SKM-1 (cell line): ENCODE measurements at regions not wholly inside any gene's neighbourhood (a gene's known extent, or its start where the extent isn't known, plus 50 kb on each side); places are given as distances from the start of the nearest gene placed in this dataset.

ENCODE experiments used
- DNase-seq: peaks from one replicate; lab custom pipeline; 2025; ENCODE audit not compliant: unreplicated experiment; lab: John Stamatoyannopoulos, UW

DNA sequence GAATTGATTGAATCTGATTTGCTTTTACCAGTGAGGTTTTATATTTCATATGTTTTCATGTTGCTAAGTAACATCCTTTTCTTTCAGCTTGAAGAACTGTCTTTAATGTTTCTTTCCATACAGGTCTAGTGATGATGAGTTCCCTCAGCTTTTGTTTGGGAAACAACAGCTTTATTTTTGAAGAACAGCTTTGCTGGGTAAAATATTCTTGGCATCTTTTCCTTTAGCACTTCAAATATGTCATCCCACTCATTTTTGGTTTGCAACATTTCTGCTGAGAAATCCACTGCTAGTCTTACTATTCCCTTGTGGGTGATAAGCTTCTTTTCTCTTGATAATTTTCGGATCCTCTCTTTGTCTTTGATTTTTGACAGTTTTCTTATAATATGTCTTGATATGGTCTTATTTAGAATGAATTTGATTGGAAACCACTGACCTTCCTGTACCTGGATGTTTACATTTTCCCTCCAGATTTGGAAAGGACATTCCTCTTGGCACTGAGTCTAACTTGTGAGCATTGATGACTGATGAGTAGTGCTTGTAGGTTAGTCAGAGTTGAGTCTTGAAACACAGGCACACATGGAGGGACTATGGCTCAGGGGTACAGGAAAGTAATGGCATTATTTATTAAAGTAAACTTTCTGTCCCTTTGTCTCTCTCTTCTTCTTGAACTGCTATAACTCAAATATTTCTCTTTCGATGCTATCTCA is 220.3 kb downstream of the SPATA31D1 start:
- DNase-seq, result no peak

- no peak for DNase-seq
These were observed 221.4 kb downstream of the SPATA31D1 start for GRCh38 chr9:82209797-82210470.

DNA sequence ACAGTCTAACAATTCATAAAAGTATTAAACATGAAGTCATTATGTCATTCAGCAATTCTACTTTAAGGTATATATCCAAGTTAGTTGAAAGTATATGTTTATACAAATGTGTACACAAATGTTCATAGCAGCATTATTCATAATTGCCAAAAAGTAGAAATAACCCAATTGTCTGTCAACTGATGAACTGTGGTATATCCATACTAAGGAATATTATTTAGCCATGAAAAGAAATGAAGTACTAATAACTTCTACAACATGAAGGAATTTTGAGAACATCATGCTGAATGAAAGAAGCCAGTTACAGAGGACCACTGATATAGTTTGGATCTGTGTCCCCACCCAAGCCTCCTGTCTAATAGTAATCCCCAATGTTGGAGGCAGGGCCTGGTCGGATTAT is 224.3 kb downstream of the SPATA31D1 start:
- no peak for DNase-seq

- DNase-seq, result no peak
These were observed 227.9 kb downstream of the SPATA31D1 start for GRCh38 chr9:82216435-82216834.

DNA sequence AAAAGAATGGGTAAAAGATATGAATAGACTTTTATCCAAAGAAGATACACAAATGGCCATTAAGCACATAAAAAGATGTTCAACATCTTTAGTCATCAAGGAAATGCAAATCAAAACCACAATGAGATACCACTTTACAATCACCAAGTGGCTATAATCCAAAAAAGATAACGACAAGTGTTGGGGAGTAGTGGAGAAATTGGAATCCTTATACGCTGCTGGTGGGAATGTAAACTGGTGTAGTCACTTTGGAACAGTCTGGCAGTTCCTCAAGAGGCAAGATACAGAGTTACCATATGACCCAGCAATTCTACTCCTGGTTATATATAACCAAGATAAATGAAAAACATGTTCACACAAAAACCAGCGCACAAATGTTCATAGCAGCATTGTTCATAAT is 234.9 kb downstream of the SPATA31D1 start:
- DNase-seq, result no peak

DNA sequence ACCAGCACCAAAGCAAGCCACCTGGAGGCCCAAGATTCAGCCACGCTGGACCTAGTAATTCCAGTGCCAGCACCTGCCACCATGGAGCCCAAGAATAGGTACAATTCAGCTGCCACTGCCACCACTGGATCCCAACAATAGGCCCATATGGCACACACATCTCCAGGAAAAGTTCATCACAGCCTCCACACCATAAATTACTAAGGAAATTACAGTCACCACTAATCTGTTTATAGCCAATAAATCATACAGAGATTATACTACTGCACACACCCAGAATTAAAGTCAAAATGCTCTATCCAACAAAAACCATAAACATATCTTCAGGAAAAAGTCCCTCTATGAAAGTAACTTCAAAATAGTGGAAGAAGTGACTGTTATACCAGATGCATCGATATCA is 242.8 kb downstream of the SPATA31D1 start:
- DNase-seq, result no peak

- DNase-seq, result no peak
These were observed 245.8 kb downstream of the SPATA31D1 start for GRCh38 chr9:82234160-82234943.

DNA sequence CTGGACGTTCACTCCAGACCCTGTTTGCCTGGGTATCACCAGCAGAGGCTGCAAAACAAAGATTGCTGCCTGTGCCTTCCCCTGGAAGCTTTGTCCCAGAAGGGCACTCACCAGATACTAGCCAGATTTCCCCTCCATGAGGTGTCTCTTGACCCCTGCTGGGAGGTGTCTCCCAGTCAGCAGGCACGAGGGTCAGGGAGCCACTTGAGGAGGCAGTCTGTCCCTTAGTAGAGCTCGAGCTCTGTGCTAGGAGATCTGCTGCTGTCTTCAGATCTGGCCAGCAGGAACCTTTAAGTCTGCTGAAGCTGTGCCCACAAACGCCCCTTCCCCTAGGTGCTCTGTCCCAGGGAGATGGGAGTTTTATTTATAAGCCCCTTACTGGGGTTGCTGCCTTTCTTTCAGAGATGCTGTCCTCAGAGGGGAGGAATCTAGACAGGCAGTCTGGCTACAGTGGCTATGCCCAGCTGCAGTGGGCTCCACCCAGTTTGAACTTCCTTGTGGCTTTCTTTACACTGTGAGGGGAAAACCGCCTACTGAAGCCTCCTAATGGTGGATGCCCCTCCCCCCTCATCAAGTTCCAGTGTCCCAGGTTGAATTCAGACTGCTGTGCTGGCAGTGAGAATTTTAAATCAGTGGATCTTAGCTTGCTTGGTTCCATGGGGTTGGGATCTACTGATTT is 253.9 kb downstream of the SPATA31D1 start:
- no peak for DNase-seq

DNA sequence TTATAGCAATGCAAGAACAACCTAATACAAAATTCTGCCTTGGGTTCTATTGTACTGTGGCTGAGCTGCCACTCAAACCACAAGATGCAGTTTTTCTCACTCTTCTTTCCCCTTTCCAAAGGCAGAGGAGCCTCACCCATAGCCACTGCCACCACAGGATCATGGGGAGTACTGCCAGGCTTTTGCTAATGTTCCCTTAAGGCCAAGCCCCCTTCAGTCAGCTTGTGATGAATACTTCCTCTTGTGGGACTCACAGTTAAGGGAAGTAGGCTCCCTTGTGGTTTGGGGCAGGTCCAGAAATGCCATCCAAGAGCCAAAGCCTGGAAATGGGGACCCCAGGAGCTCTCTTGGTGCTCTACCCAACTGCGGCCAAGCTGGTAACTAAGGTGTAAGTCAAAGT is 258.7 kb downstream of the SPATA31D1 start:
- peak; percentile 13 for DNase-seq

DNA sequence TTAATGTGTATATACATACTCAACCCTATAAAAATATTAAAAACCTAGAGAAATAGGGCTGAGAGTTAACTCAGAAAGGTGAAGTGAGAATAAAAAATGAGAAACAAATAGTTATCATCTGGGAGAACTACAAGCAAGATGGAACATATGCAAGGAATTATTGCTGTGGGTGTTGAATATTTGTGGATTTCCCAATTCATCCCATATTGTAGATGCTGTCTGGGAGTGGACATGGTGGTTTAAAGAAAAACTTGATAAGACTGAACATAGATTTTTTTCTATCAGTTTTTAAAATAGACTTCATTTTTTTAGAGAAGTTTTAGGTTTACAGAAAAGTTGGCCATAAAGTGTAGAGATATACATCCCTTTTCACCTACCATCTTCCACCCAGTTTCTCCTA is 263.5 kb downstream of the SPATA31D1 start:
- no peak for DNase-seq

DNA sequence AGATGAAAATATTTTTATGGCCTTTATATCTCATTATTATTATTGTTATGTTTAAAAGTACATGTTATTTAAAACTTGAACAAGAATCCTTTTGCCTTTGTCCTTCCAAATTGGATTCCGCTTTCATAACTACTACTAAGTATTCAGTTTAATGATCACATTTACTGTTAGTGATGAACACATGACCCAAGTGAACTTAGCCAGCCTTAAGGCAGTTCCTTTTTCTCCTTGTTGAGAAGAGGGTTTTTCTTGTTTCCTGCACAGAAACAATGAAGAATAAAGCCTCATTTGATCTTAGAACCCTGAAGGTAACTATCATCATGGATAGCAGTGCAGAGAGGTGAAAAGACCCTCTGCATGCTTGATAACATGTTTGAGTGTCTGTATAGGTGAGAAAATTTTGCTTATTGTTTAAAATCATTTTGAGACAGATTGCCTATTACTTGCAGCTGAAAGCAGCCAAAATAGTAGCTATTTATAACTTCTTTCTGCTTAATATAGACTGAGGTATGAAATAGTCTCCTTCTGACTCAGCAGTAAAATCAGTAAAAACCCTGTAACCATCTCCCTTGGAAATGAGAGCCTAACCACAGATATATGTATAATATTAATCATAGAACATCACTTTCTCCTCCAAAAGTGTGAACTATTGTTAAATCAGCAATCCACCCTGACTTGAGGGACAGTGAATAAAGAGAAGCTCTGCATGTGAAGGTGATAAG is 266.2 kb downstream of the SPATA31D1 start:
- no peak for DNase-seq

- no peak for DNase-seq
These were observed 267.1 kb downstream of the SPATA31D1 start for GRCh38 chr9:82255481-82256176.

- DNase-seq, result no peak
These were observed 272.1 kb downstream of the SPATA31D1 start for GRCh38 chr9:82260691-82261090.

DNA sequence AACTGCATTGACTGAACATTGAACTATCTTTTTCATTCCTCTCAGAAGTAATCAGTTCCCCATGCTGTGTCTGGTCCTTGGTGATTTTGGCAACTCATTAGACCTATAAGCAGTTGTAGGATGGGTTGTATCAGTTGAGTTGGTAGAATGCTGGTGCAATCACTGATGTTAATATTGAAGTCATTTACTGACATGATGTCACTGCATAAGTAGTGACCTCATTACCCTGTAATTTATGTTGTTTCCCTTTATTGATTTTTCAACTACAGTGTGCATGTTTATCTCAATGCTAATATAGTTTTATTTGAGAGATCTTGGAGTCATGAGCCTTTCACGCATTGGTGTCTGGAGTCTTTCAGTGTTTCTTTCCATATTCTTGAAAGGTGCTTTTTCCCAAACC is 275.0 kb downstream of the SPATA31D1 start:
- DNase-seq, result no peak

- no peak for DNase-seq
These were observed 282.6 kb downstream of the SPATA31D1 start for GRCh38 chr9:82271106-82271561.

DNA sequence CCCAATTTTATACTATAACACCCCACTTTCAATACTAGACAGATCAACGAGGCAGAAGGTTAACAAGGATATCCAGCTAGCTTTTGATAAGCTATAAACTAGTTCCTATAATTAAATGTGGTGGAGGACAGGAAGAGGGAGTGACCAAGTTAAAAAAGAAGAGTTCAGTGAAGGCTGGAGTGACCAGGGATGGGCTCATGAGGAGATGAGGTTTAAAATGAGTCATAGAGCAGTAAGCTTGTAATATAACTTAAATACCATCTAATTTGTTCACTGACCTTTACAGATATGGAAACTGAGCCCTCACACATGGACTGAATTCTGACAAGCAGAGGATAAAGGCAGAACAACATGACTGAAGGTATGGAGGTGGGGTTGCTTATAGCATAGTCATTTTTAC is 284.5 kb downstream of the SPATA31D1 start:
- no peak for DNase-seq

DNA sequence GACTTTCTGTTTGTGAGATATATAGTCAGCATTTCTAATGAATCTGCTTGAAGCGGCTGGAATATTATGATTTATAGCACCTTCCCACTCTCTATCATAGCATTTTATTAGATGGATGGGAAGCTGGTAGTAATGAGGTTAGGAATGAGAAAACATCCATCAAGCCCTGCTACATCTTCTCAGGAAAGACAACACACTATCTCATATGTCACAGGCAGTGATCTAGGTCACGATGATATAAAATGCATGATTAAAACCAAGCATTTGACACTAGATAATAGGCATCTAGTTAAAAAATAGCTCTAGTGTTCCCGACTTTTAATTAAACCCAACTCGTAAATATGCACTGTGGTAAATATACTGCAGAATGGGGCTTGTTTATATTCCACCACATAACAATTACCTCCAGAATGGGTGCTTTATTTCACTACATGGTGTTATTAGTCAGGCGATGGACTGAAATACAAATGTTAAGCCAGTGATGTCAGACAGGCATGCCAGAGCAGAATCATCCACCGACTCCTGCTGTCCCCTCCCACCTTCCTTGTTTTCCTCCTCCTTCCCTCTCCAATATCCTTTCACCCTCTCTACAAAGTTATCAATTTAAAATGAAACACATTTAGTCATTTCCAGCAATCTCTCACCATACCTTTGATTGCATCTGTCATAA is 286.8 kb downstream of the SPATA31D1 start:
- DNase-seq, result no peak

- no peak for DNase-seq
These were observed 292.5 kb downstream of the SPATA31D1 start for GRCh38 chr9:82281066-82281465.

DNA sequence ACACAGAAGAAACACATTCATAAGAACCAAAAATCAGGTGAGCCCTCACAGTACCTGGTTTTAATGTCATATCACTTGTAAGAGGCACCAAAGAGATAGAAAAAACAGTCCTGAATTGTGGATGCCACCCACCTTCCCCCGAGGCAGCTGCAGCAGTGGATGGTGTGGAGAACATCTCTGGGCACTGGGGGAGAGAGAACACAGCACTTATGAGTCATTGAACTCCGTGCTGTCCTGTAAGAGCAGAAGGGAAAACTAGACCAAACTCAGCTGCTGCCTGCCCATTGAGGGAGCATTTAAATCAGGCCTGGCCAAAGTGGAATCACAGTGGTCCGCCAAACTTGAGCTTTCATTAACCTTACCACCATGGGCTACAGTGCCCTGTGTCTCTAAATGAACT is 296.2 kb downstream of the SPATA31D1 start:
- no peak for DNase-seq

- DNase-seq, result no peak
These were observed 306.6 kb downstream of the SPATA31D1 start for GRCh38 chr9:82295181-82295580.
